Gastrocnemius medialis (tissue), 4 donors: ENCODE measurements at regions not wholly inside any gene's neighbourhood (a gene's known extent, or its start where the extent isn't known, plus 50 kb on each side); places are given as distances from the start of the nearest gene placed in this dataset.

Experiments used
- ATAC-seq, 2 donors: fragments of 150-250 bp; one replicate each; pipeline ENCODE4 v1.9.1; 2016
- DNase-seq, 2 donors: peaks; one replicate each; pipeline ENCODE4 v3.0.0-alpha.2; 2019
- H3K27ac ChIP-seq, 4 donors: fragments of 200-600 bp; sonication (generic); 1 replicate in 1 of 4; 2 replicates in 3 of 4; pipeline ENCODE4 v1.5.1; 2016 to 2018; ENCODE audit warnings: mild to moderate bottlenecking in 2 of 4, moderate library complexity in 1 of 4
- H3K27me3 ChIP-seq, 3 donors: fragments of 200-600 bp; sonication (generic) in 2 of 3; 1 replicate in 1 of 3; 2 replicates in 2 of 3; pipeline versions ENCODE4 v1.5.1 to v1.6.0; 2016 to 2019; ENCODE audit warnings: mild to moderate bottlenecking in 1 of 3, moderate library complexity in 1 of 3
- H3K36me3 ChIP-seq, 2 donors: fragments of 200-600 bp; sonication (generic) in 1 of 2; one replicate each; pipeline ENCODE4 v1.5.1; 2017 to 2018
- H3K4me1 ChIP-seq, 2 donors: fragments of 200-600 bp; sonication (generic) in 1 of 2; one replicate each; pipeline ENCODE4 v1.5.1; 2016 to 2017; ENCODE audit warnings: mild to moderate bottlenecking in 2 of 2
- H3K4me3 ChIP-seq, 4 donors: fragments of 200-600 bp; sonication (generic) in 3 of 4; 1 replicate in 1 of 4; 2 replicates in 3 of 4; pipeline ENCODE4 v1.5.1; 2016 to 2019; ENCODE audit warnings: mild to moderate bottlenecking in 2 of 4
- H3K9me3 ChIP-seq, 3 donors: fragments of 200-600 bp; sonication (generic) in 2 of 3; 1 replicate in 1 of 3; 2 replicates in 2 of 3; pipeline ENCODE4 v1.5.1; 2016 to 2019
- CTCF ChIP-seq, 5 experiments: fragments of 450-650 bp in 3 of 5; fragments of 200-600 bp in 2 of 5; sonication (generic) in 2 of 5; IDR thresholded peaks in 4 of 5; conservative IDR thresholded peaks in 1 of 5; 1 replicate in 4 of 5; 2 replicates in 1 of 5; pipeline ENCODE4 v1.5.1; 2016 to 2019; ENCODE audit warnings: antibody characterized with exemption in 5 of 5, mild to moderate bottlenecking in 3 of 5, moderate library complexity in 3 of 5
- POLR2A ChIP-seq, 2 donors: fragments of 450-650 bp; IDR thresholded peaks; one replicate each; pipeline ENCODE4 v1.6.1; 2017; ENCODE audit warnings: antibody characterized with exemption in 2 of 2, mild to moderate bottlenecking in 2 of 2, moderate library complexity in 2 of 2
- in situ Hi-C, 4 donors: fragments of 200-750 bp; cut with MboI; loops; one replicate each; pipeline versions ENCODE4 v1.15.0 to v1.8.0; 2017; ENCODE audit warnings: low sequenced_read_pairs in 4 of 4
- intact Hi-C: fragments of 100-400 bp; cut with DNase I; formaldehyde crosslinking; loops from one replicate; pipeline ENCODE4 v1.15.1; 2023; ENCODE audit warnings: low total_unique reads

DNA sequence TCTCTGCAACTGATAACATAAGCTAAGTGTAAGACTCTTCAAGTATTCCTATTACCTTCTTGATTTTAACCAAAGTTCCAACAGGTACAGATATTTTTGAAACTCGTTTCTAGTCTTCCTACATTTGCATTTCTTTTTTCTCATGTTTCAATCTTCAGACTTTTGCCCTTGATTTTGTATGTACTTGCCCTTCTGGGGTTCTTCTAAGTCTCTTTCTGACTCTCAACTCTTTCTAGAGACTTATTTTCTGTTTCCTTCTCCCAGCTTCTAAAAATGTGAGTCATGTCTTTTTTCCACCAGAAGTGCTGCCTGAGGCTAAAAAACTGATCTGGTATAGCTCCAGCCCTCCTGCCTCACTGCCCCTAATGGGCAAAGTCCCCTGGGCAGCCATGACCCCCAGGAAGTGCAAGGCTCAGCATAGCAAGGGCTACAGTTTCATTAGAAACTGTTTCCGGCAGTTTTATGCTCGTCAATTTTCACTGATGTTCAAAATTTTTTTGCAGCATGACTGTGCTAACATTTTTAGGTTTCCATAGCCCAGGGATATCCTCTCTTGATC, 265.9 kb downstream of the SEC16B start:
- intact Hi-C loops (no loop called here), in situ Hi-C loops (no loop called here)
- TF ChIP-seq POLR2A (IDR thresholded peaks at IDR 0.05) (no peak), CTCF (IDR thresholded peaks at IDR 0.05 in 4 of 5, conservative IDR thresholded peaks at IDR 0.05 in 1 of 5) (no peak)
- no peak for ATAC-seq
- DNase-seq: no peak
- H3K4me3 ChIP-seq: no peak overlapping the region
- H3K9me3 ChIP-seq: no peaks in the 10 kb centered on the region
- no peaks in the 10 kb centered on the region for H3K36me3 ChIP-seq
- no peaks in the 10 kb centered on the region for H3K4me1 ChIP-seq
- no peaks in the 10 kb centered on the region for H3K27me3 ChIP-seq
- H3K27ac ChIP-seq: no peak overlapping the region

DNA sequence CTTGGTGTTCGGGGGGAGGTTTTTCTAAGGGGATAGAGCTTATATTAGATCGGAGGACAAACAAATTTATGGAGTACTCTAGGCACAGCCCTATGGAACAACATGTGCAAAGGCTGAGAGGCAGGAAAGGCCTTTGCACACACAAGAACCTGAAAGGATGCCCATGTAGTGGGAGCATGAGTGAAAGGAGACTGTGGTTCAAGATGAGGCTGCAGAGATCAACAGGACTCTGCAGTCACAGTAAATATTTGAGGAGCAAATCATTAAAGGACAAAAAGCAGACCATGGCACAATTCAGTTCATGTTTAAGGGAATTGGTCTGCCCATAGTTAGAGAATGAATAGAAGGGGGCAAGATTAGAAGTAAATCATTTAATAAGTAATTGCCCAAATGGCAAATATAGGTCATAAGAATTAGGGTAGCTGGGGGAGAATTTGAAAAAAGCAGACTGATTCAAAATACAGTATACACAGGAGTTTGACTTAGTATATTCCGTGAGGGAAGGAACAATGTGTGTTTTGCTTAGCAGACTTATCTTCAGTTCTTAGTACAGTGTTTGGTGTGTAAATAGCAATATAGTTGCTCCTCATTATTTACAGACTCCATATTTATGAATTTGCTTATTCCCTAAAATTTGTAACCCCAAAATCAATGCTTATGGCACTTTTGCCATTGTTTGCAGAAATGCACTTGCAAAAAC, 268.1 kb downstream of the SEC16B start:
- in situ Hi-C loops: no loop called here
- no peak for TF ChIP-seq POLR2A (IDR thresholded peaks at IDR 0.05)
- TF ChIP-seq CTCF (IDR thresholded peaks at IDR 0.05 in 4 of 5, conservative IDR thresholded peaks at IDR 0.05 in 1 of 5): no peak

DNA sequence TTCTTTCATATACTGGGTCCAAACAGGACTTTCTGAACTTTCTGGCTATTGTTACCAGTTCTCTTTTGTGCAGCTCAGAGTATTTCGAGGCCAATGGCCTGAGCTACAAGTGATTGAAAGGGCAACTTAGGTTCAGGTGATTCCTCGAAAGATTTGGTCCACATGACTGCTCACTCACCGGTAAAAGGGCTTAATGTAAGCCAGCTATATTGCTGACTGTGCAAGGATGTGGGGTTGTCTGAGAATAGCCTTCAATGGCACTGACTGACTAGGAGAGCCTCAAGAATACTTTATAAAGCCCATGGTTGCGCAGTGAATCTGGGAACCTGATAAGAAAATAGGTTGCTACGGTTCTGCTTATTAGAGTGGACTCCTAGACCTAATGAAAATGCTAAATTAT, 269.0 kb downstream of the SEC16B start:
- no peak for TF ChIP-seq POLR2A (IDR thresholded peaks at IDR 0.05)
- Histone ChIP-seq H3K9me3 (no peaks in the 10 kb centered on the region), H3K4me3 (no peak overlapping the region), H3K27me3 (no peaks in the 10 kb centered on the region), H3K4me1 (no peaks in the 10 kb centered on the region), H3K36me3 (no peaks in the 10 kb centered on the region), H3K27ac (no peak overlapping the region)
- in situ Hi-C loops (no loop called here), intact Hi-C loops (no loop called here)
- ATAC-seq (no peak), DNase-seq (no peak)

More for the DNA sequence above, 268.1 kb downstream of the SEC16B start:
- no peaks in the 10 kb centered on the region for H3K27me3 ChIP-seq
- DNase-seq (no peak), ATAC-seq (no peak)
- no peaks in the 10 kb centered on the region for H3K36me3 ChIP-seq
- H3K27ac ChIP-seq: no peak overlapping the region
- H3K4me3 ChIP-seq: no peak overlapping the region
- H3K9me3 ChIP-seq: no peaks in the 10 kb centered on the region
- no peaks in the 10 kb centered on the region for H3K4me1 ChIP-seq
- intact Hi-C loops: no loop called here

DNA sequence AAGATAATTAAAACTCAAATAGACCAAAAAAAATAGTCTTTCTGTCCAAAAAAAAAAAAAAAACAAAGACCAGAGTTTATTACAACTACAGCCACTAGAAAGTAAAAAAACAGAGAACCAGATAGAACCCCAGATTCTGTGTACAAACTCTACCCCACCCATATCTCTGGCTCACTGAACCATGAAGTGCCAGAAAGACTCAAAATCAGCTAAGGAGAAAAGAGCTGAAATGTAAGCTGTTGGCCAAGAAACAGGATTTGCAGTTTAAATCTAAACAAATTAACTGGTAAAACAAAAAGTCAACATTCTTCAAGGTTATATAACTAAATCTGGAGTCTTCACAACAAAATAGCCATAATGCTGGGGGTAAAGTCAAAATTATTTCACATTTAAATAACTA, 278.9 kb downstream of the SEC16B start:
- Histone ChIP-seq H3K36me3 (no peaks in the 10 kb centered on the region), H3K9me3 (no peaks in the 10 kb centered on the region), H3K4me3 (no peak overlapping the region), H3K4me1 (no peaks in the 10 kb centered on the region), H3K27ac (no peak overlapping the region), H3K27me3 (no peaks in the 10 kb centered on the region)
- no peak for ATAC-seq
- no peak for TF ChIP-seq POLR2A (IDR thresholded peaks at IDR 0.05)
- no peak for TF ChIP-seq CTCF (IDR thresholded peaks at IDR 0.05 in 4 of 5, conservative IDR thresholded peaks at IDR 0.05 in 1 of 5)
- in situ Hi-C loops (no loop called here), intact Hi-C loops (no loop called here)
- DNase-seq: no peak

DNA sequence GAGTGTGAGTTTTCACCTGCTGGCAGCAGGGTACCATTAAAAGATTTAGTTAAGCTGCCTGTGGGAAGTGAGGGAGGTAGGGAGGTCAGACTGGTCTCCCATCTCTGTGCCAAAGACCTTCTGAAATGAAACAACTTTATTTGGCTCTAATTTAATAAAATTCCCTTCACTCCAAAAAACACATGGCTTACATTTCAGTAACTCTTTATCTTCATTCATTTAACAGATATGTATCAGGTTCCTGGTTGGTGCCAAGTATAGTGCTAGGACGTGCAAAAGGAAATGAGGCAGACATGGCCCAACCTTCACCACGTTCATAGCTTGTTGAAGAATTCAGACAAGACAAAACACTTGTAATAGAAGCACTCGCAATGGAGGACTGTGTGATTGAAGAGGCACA, 282.3 kb downstream of the SEC16B start:
- no peaks in the 10 kb centered on the region for H3K9me3 ChIP-seq
- no peaks in the 10 kb centered on the region for H3K27me3 ChIP-seq
- no peaks in the 10 kb centered on the region for H3K36me3 ChIP-seq
- H3K4me1 ChIP-seq: no peaks in the 10 kb centered on the region
- in situ Hi-C loops (no loop called here), intact Hi-C loops (no loop called here)
- H3K27ac ChIP-seq: no peak overlapping the region
- ATAC-seq: no peak
- DNase-seq: no peak
- TF ChIP-seq CTCF (IDR thresholded peaks at IDR 0.05 in 4 of 5, conservative IDR thresholded peaks at IDR 0.05 in 1 of 5): no peak
- TF ChIP-seq POLR2A (IDR thresholded peaks at IDR 0.05): no peak
- no peak overlapping the region for H3K4me3 ChIP-seq
